OCI-LY3 (cell line): ENCODE measurements at regions not wholly inside any gene's neighbourhood (a gene's known extent, or its start where the extent isn't known, plus 50 kb on each side); places are given as distances from the start of the nearest gene placed in this dataset.
"Not testable (repeated sequence)": the region's sequence is repeated elsewhere in the genome, so short reads cannot be mapped to it uniquely, and the experiment has no call there.

Experiments
- CTCF ChIP-seq: fragments of 200-600, 300-600 bp; sonication (generic); IDR thresholded peaks from 2 replicates; pipeline ENCODE4 v1.5.1; 2014; ENCODE audit warnings: antibody characterized with exemption, low read length, low read depth
- EZH2phosphoT487 ChIP-seq: fragments of 200-600 bp; shearing (Covaris generic); IDR thresholded peaks from 2 replicates; pipeline ENCODE4 v1.6.1; 2018; ENCODE audit warnings: antibody characterized with exemption, mixed run types, low read depth

GRCh38 chr16:29300541-29301535 lies 105.7 kb downstream of the NPIPB11 start:
- TF ChIP-seq EZH2phosphoT487, CTCF: not testable (repeated sequence)
